ENCODE measurements at regions not wholly inside any gene's neighbourhood (a gene's known extent, or its start where the extent isn't known, plus 50 kb on each side); places are given as distances from the start of the nearest gene placed in this dataset.

- TF ChIP-seq ATOH8 (CRISPR knock-in tag; IDR thresholded peaks at IDR 0.05; ENCODE audit: low read depth) (no peak), CTCF (IDR thresholded peaks at IDR 0.05) (no peak), POLR2A (IDR thresholded peaks at IDR 0.05; ENCODE audit: low read length) (no peak), RAD21 (conservative IDR thresholded peaks at IDR 0.05 in 1 of 2, IDR thresholded peaks at IDR 0.05 in 1 of 2) (no peak)
Measured at GRCh38 chr3:22608721-22609120, 594.4 kb upstream of the UBE2E2 start.
